WTC11 (cell line): ENCODE measurements at regions not wholly inside any gene's neighbourhood (a gene's known extent, or its start where the extent isn't known, plus 50 kb on each side); places are given as distances from the start of the nearest gene placed in this dataset.

ENCODE experiments used
- ATAC-seq: fragments of 200-7000 bp; cut with Tn5 transposase; 2 replicates; pipeline ENCODE4 v1.10.0; 2021; ENCODE audit warnings: mild to moderate bottlenecking, moderate library complexity
- CTCF ChIA-PET: fragments of 300-600 bp; sonication (Branson Sonifier 250); formaldehyde crosslinking; loops from one replicate; lab custom pipeline; 2021; ENCODE audit warnings: antibody characterized with exemption; lab: Charles Lee
- POLR2A ChIA-PET: fragments of 350-600 bp; sonication (Branson Sonifier 250); formaldehyde crosslinking; loops from one replicate; lab custom pipeline; 2021; ENCODE audit warnings: antibody characterized with exemption; lab: Charles Lee
- DNase-seq: peaks from one replicate; pipeline ENCODE4 v3.0.0; 2021; ENCODE audit warnings: low spot score
- H3K27ac Mint-ChIP-seq: 2 replicates; pipeline ENCODE4 v1.8.0; 2021; ENCODE audit warnings: mixed read lengths
- H3K27me3 Mint-ChIP-seq: 2 replicates; pipeline ENCODE4 v1.8.0; 2021; ENCODE audit warnings: low read depth, mild to moderate bottlenecking, moderate library complexity, mixed read lengths
- H3K36me3 Mint-ChIP-seq: 2 replicates; pipeline ENCODE4 v1.8.0; 2021; ENCODE audit warnings: mixed read lengths
- H3K4me1 Mint-ChIP-seq: 2 replicates; pipeline ENCODE4 v1.8.0; 2022; ENCODE audit warnings: mixed read lengths
- H3K4me3 Mint-ChIP-seq: 2 replicates; pipeline ENCODE4 v1.8.0; 2021; ENCODE audit warnings: mild to moderate bottlenecking, moderate library complexity, mixed read lengths
- H3K9me3 Mint-ChIP-seq: 2 replicates; pipeline ENCODE4 v1.8.0; 2021; ENCODE audit warnings: mixed read lengths
- AFF4 ChIP-seq: sonication (generic); formaldehyde crosslinking; IDR thresholded peaks from 2 replicates; pipeline ENCODE4 v1.8.1; 2023; ENCODE audit warnings: mild to moderate bottlenecking, missing genetic modification reagents, borderline replicate concordance
- AR ChIP-seq: fragments of 250-450 bp; sonication (Bioruptor Pico); IDR thresholded peaks from 2 replicates; pipeline ENCODE4 v1.9.0; 2021; ENCODE audit warnings: mild to moderate bottlenecking
- ATF6 ChIP-seq: sonication (generic); formaldehyde crosslinking; IDR thresholded peaks from 2 replicates; pipeline ENCODE4 v1.8.1; 2023; ENCODE audit warnings: mild to moderate bottlenecking, missing genetic modification reagents
- CREB1 ChIP-seq: sonication (generic); formaldehyde crosslinking; IDR thresholded peaks from 2 replicates; pipeline ENCODE4 v1.8.0; 2023; ENCODE audit warnings: mild to moderate bottlenecking, missing genetic modification reagents
- E2F4 ChIP-seq: sonication (generic); formaldehyde crosslinking; IDR thresholded peaks from 2 replicates; pipeline ENCODE4 v1.8.1; 2022; ENCODE audit warnings: low read depth, mild to moderate bottlenecking, moderate library complexity, missing genetic modification reagents, borderline replicate concordance
- ERG ChIP-seq: fragments of 250-450 bp; sonication (Bioruptor Pico); IDR thresholded peaks from 2 replicates; pipeline ENCODE4 v1.8.0; 2021; ENCODE audit warnings: mild to moderate bottlenecking
- HMGXB4 ChIP-seq: sonication (generic); formaldehyde crosslinking; IDR thresholded peaks from 2 replicates; pipeline ENCODE4 v1.8.1; 2023; ENCODE audit warnings: mild to moderate bottlenecking, moderate library complexity, missing genetic modification reagents
- MXD4 ChIP-seq: fragments of 250-450 bp; sonication (Bioruptor Pico); IDR thresholded peaks from 2 replicates; pipeline ENCODE4 v1.8.0; 2021; ENCODE audit warnings: mild to moderate bottlenecking, moderate library complexity, borderline replicate concordance
- NFE2L1 ChIP-seq: sonication (generic); formaldehyde crosslinking; IDR thresholded peaks from 2 replicates; pipeline ENCODE4 v1.8.1; 2023; ENCODE audit warnings: missing genetic modification reagents
- NFYB ChIP-seq: sonication (generic); formaldehyde crosslinking; conservative IDR thresholded peaks from 2 replicates; pipeline ENCODE4 v1.8.0; 2022; ENCODE audit warnings: low read depth, missing genetic modification reagents
- NR1H2 ChIP-seq: sonication (generic); formaldehyde crosslinking; IDR thresholded peaks from 2 replicates; pipeline ENCODE4 v1.9.0; 2021; ENCODE audit warnings: mild to moderate bottlenecking, moderate library complexity, missing genetic modification reagents
- PREB ChIP-seq: sonication (generic); formaldehyde crosslinking; IDR thresholded peaks from 2 replicates; pipeline ENCODE4 v1.8.1; 2022; ENCODE audit warnings: mild to moderate bottlenecking, missing genetic modification reagents, moderate library complexity, borderline replicate concordance
- PRRX2 ChIP-seq: fragments of 250-450 bp; sonication (Bioruptor Pico); IDR thresholded peaks from 2 replicates; pipeline ENCODE4 v1.8.0; 2021; ENCODE audit warnings: mild to moderate bottlenecking
- SMAD4 ChIP-seq: sonication (generic); formaldehyde crosslinking; IDR thresholded peaks from 2 replicates; pipeline ENCODE4 v1.8.0; 2022; ENCODE audit warnings: mild to moderate bottlenecking, missing genetic modification reagents
- TEAD1 ChIP-seq: sonication (generic); formaldehyde crosslinking; IDR thresholded peaks from 2 replicates; pipeline ENCODE4 v1.8.0; 2022; ENCODE audit warnings: mild to moderate bottlenecking, missing genetic modification reagents
- ZBTB21 ChIP-seq: sonication (generic); formaldehyde crosslinking; IDR thresholded peaks from 2 replicates; pipeline ENCODE4 v1.8.1; 2023; ENCODE audit warnings: mild to moderate bottlenecking, missing genetic modification reagents, borderline replicate concordance
- ZNF121 ChIP-seq: sonication (generic); formaldehyde crosslinking; IDR thresholded peaks from 2 replicates; pipeline ENCODE4 v1.8.0; 2023; ENCODE audit warnings: missing genetic modification reagents
- ZNF423 ChIP-seq: fragments of 250-450 bp; sonication (Bioruptor Pico); IDR thresholded peaks from 2 replicates; pipeline ENCODE4 v2.1.2; 2022; ENCODE audit warnings: mild to moderate bottlenecking, moderate library complexity

- peaks cover 10% of the 10 kb centered on the region for H3K27me3 Mint-ChIP-seq
- no peak overlapping the region for H3K27ac Mint-ChIP-seq
- DNase-seq (no peak), ATAC-seq (no peak)
- H3K36me3 Mint-ChIP-seq: no peaks in the 10 kb centered on the region
- H3K4me1 Mint-ChIP-seq: peaks cover 23% of the 10 kb centered on the region
- no peak for TF ChIP-seq ZNF423 (CRISPR knock-in tag)
- TF ChIP-seq CREB1 (CRISPR knock-in tag): no peak
- no peak for TF ChIP-seq NFYB (CRISPR knock-in tag)
- TF ChIP-seq TEAD1 (CRISPR knock-in tag): no peak
- no peak for TF ChIP-seq PREB (CRISPR knock-in tag)
- no peak for TF ChIP-seq SMAD4 (CRISPR knock-in tag)
- no peak for TF ChIP-seq PRRX2 (CRISPR knock-in tag)
- TF ChIP-seq, all 79 proteins: peak for 0
- Mint-ChIP-seq H3K4me3 (no peak overlapping the region), H3K9me3 (no peaks in the 10 kb centered on the region)
- ChIA-PET POLR2A (no interaction called here), CTCF (interaction anchor here (1.2 kb wide), 1 partner anchor 28 kb away, joined by 3 read pairs; no protein-coding TSS in a partner anchor)
These were observed 487.2 kb upstream of the LCORL start for GRCh38 chr4:18508786-18509185.

- TF ChIP-seq MXD4 (CRISPR knock-in tag): no peak
- TF ChIP-seq NFE2L1: no peak
- no peak for TF ChIP-seq ZBTB21
- no peak for TF ChIP-seq HMGXB4 (CRISPR knock-in tag)
- TF ChIP-seq ERG: no peak
- ChIA-PET CTCF (no interaction called here), POLR2A (no interaction called here)
- ATAC-seq: no peak
- Mint-ChIP-seq H3K4me1 (peaks cover 7% of the 10 kb centered on the region), H3K4me3 (no peak overlapping the region), H3K36me3 (peaks cover 21% of the 10 kb centered on the region), H3K9me3 (peaks cover 43% of the 10 kb centered on the region), H3K27me3 (no peaks in the 10 kb centered on the region; the same call in 1 of the 2 replicates), H3K27ac (no peak overlapping the region)
- no peak for DNase-seq
These were observed 459.4 kb upstream of the LCORL start for GRCh38 chr4:18480928-18481327.

- ChIA-PET POLR2A (interaction anchor here (0.7 kb wide), 1 partner anchor 95 kb away, joined by 9 read pairs; no protein-coding TSS in a partner anchor), CTCF (interaction anchor here (0.6 kb wide), 1 partner anchor 655 kb away, joined by 4 read pairs; no protein-coding TSS in a partner anchor)
- no peak for ATAC-seq
- Mint-ChIP-seq H3K27ac (no peak overlapping the region), H3K4me3 (no peak overlapping the region), H3K36me3 (peaks cover 24% of the 10 kb centered on the region), H3K27me3 (no peaks in the 10 kb centered on the region; the same call in 1 of the 2 replicates), H3K4me1 (peaks cover 7% of the 10 kb centered on the region), H3K9me3 (peaks cover 47% of the 10 kb centered on the region)
- no peak for DNase-seq
- no peak for TF ChIP-seq ATF6 (CRISPR knock-in tag)
- TF ChIP-seq E2F4: no peak
- TF ChIP-seq NR1H2 (CRISPR knock-in tag): no peak
- TF ChIP-seq AR (CRISPR knock-in tag): no peak
- no peak for TF ChIP-seq ZNF121 (CRISPR knock-in tag)
- no peak for TF ChIP-seq AFF4 (CRISPR knock-in tag)
These were observed 458.8 kb upstream of the LCORL start for GRCh38 chr4:18480342-18480741.
